ENCODE measurements at regions not wholly inside any gene's neighbourhood (a gene's known extent, or its start where the extent isn't known, plus 50 kb on each side); places are given as distances from the start of the nearest gene placed in this dataset.

- no peak for DNase-seq
Measured at GRCh38 chr1:48052923-48053291, 55.7 kb upstream of the TRABD2B start.

- DNase-seq, result no peak
Measured at GRCh38 chr1:48051466-48052126, 54.4 kb upstream of the TRABD2B start.

- no peak for DNase-seq
Measured at GRCh38 chr1:48049823-48050535, 52.8 kb upstream of the TRABD2B start.

- no peak for DNase-seq
Measured at GRCh38 chr1:48048980-48049379, 51.8 kb upstream of the TRABD2B start.

- no peak for DNase-seq
Measured at GRCh38 chr1:48048064-48048463, 50.9 kb upstream of the TRABD2B start.

GRCh38 chr1:48047116-48047515, 49.9 kb upstream of the TRABD2B start:
- no peak for DNase-seq

Measured in suppressor macrophage treated with lipopolysaccharide for 4 hours (primary cell).